Ishikawa (cell line): ENCODE measurements at regions not wholly inside any gene's neighbourhood (a gene's known extent, or its start where the extent isn't known, plus 50 kb on each side); places are given as distances from the start of the nearest gene placed in this dataset.

Experiments used
- CEBPB ChIP-seq: IDR thresholded peaks from 2 replicates; pipeline ENCODE4 v1.6.1; 2012
- CREB1 ChIP-seq: IDR thresholded peaks from 2 replicates; pipeline ENCODE4 v1.6.1; 2012; ENCODE audit warnings: low read depth
- EGR1 ChIP-seq: IDR thresholded peaks from 2 replicates; pipeline ENCODE4 v1.6.1; 2012
- EP300 ChIP-seq: IDR thresholded peaks from 2 replicates; pipeline ENCODE4 v1.6.1; 2012; ENCODE audit warnings: borderline replicate concordance
- FOXM1 ChIP-seq: IDR thresholded peaks from 2 replicates; pipeline ENCODE4 v1.6.1; 2012; ENCODE audit warnings: low read depth, borderline replicate concordance
- MAX ChIP-seq: IDR thresholded peaks from 2 replicates; pipeline ENCODE4 v1.6.1; 2012
- NFIC ChIP-seq: IDR thresholded peaks from 2 replicates; pipeline ENCODE4 v1.6.1; 2012
- RAD21 ChIP-seq: IDR thresholded peaks from 2 replicates; pipeline ENCODE4 v1.6.1; 2012; ENCODE audit warnings: low read depth
- REST ChIP-seq: IDR thresholded peaks from 2 replicates; pipeline ENCODE4 v1.6.1; 2012; ENCODE audit warnings: low read depth, mild to moderate bottlenecking
- TAF1 ChIP-seq: IDR thresholded peaks from 2 replicates; pipeline ENCODE4 v1.6.1; 2012; ENCODE audit warnings: low read depth, mild to moderate bottlenecking
- TCF12 ChIP-seq: IDR thresholded peaks from 2 replicates; pipeline ENCODE4 v1.6.1; 2012; ENCODE audit warnings: low read depth
- TEAD4 ChIP-seq: IDR thresholded peaks from 2 replicates; pipeline ENCODE4 v1.6.1; 2012
- USF1 ChIP-seq: IDR thresholded peaks from 2 replicates; pipeline ENCODE4 v1.6.1; 2012
- YY1 ChIP-seq: IDR thresholded peaks from 2 replicates; pipeline ENCODE4 v1.6.1; 2012; ENCODE audit warnings: low read depth
- ZBTB7A ChIP-seq: IDR thresholded peaks from 2 replicates; pipeline ENCODE4 v1.6.1; 2012; ENCODE audit warnings: low read depth

- TF ChIP-seq EGR1, result no peak
- TF ChIP-seq MAX, result no peak
- TF ChIP-seq CREB1, result no peak
- no peak for TF ChIP-seq FOXM1
- TF ChIP-seq TCF12, result no peak
- TF ChIP-seq EP300, result no peak
- no peak for TF ChIP-seq NFIC
- TF ChIP-seq REST, result no peak
- no peak for TF ChIP-seq TAF1
- no peak for TF ChIP-seq ZBTB7A
- no peak for TF ChIP-seq RAD21
- no peak for TF ChIP-seq TEAD4
- no peak for TF ChIP-seq USF1
- no peak for TF ChIP-seq CEBPB
- TF ChIP-seq YY1, result no peak
Measured at GRCh38 chr2:155871940-155872339, 460.6 kb downstream of the NR4A2 start.

GRCh38 chr2:155867564-155867963 lies 465.0 kb downstream of the NR4A2 start:
- TF ChIP-seq TEAD4, result no peak
- no peak for TF ChIP-seq TCF12
- no peak for TF ChIP-seq ZBTB7A
- no peak for TF ChIP-seq YY1
- TF ChIP-seq USF1, result no peak
- TF ChIP-seq REST, result no peak
- TF ChIP-seq CREB1, result no peak
- TF ChIP-seq EGR1, result no peak
- TF ChIP-seq RAD21, result no peak
- no peak for TF ChIP-seq MAX
- no peak for TF ChIP-seq TAF1
- no peak for TF ChIP-seq EP300
- no peak for TF ChIP-seq NFIC
- no peak for TF ChIP-seq FOXM1
- no peak for TF ChIP-seq CEBPB

- TF ChIP-seq EP300, result no peak
- no peak for TF ChIP-seq RAD21
- TF ChIP-seq YY1, result no peak
- TF ChIP-seq FOXM1, result no peak
- no peak for TF ChIP-seq REST
- TF ChIP-seq USF1, result no peak
- TF ChIP-seq TEAD4, result no peak
- no peak for TF ChIP-seq NFIC
- TF ChIP-seq EGR1, result no peak
- TF ChIP-seq TCF12, result no peak
- TF ChIP-seq CREB1, result no peak
- no peak for TF ChIP-seq CEBPB
- TF ChIP-seq ZBTB7A, result no peak
- TF ChIP-seq MAX, result no peak
- no peak for TF ChIP-seq TAF1
Measured at GRCh38 chr2:155866477-155866876, 466.0 kb downstream of the NR4A2 start.

GRCh38 chr2:155852156-155852555 lies 480.4 kb downstream of the NR4A2 start:
- no peak for TF ChIP-seq TAF1
